Endothelial cell of umbilical vein (primary cell): ENCODE measurements at regions not wholly inside any gene's neighbourhood (a gene's known extent, or its start where the extent isn't known, plus 50 kb on each side); places are given as distances from the start of the nearest gene placed in this dataset.

Experiments
- BruUV-seq: library from RNA; stranded (reverse); fragments of 400-500 nt; replicated peaks from 2 replicates; lab custom pipeline; 2021; lab: Mats Ljungman, UMichigan
- CTCF ChIA-PET: fragments of 300-600, 350-600 bp; sonication (Branson Sonifier 250); formaldehyde crosslinking; loops from one replicate; lab custom pipeline; 2021; ENCODE audit warnings: antibody characterized with exemption, inconsistent platforms; lab: Charles Lee
- POLR2A ChIA-PET: fragments of 300-600, 350-600 bp; sonication (Branson Sonifier 250); formaldehyde crosslinking; loops from one replicate; lab custom pipeline; 2021; ENCODE audit warnings: antibody characterized with exemption, inconsistent platforms; lab: Charles Lee
- DNase-seq: peaks from one replicate; pipeline ENCODE4 v3.0.0-alpha.2; 2011; ENCODE audit warnings: low read depth, low spot score
- FAIRE-seq: peaks from 2 replicates; lab custom pipeline; 2011; peaks lifted over from hg19 to GRCh38; lab: Jason Lieb, UNC
- H2AFZ ChIP-seq: 2 replicates; pipeline ENCODE4 v1.6.0; 2012; ENCODE audit warnings: low read depth, low read length, control low read depth, inconsistent platforms
- H3K27ac ChIP-seq: 2 replicates; pipeline ENCODE4 v1.5.1; 2011; ENCODE audit warnings: low read depth, mild to moderate bottlenecking, control low read depth, low read length, moderate library complexity; ENCODE audit not compliant: insufficient read depth
- H3K27me3 ChIP-seq, 2 experiments: 2 replicates each; pipeline versions ENCODE4 v1.6.0 to v1.6.1; 2011; ENCODE audit warnings: low read length in 2 of 2, mixed read lengths in 1 of 2; ENCODE audit not compliant: control insufficient read depth in 2 of 2, insufficient read depth in 2 of 2
- H3K36me3 ChIP-seq, 2 experiments: 2 replicates in 1 of 2; 3 replicates in 1 of 2; pipeline ENCODE4 v1.5.1; 2011; ENCODE audit warnings: low read length in 2 of 2, mild to moderate bottlenecking in 1 of 2, moderate library complexity in 1 of 2; ENCODE audit not compliant: control insufficient read depth in 2 of 2, insufficient read depth in 2 of 2; ENCODE audit errors: extremely low read depth in 1 of 2
- H3K4me1 ChIP-seq: 3 replicates; pipeline ENCODE4 v1.5.1; 2011; ENCODE audit warnings: mild to moderate bottlenecking, low read length; ENCODE audit not compliant: control insufficient read depth, insufficient read depth; ENCODE audit errors: extremely low read depth
- H3K4me2 ChIP-seq: 2 replicates; pipeline ENCODE4 v1.6.1; 2011; ENCODE audit warnings: low read length, control low read depth, mixed read lengths; ENCODE audit not compliant: insufficient read depth
- H3K4me3 ChIP-seq, 3 experiments: fragments of 200-600 bp in 1 of 3; sonication (generic), shearing (Covaris generic) in 1 of 3; replicated peaks in 1 of 3; 2 replicates each; pipeline ENCODE4 v1.5.1; 2011 to 2016; ENCODE audit warnings: control low read depth in 3 of 3, low read length in 3 of 3, mild to moderate bottlenecking in 2 of 3, inconsistent platforms in 1 of 3, low read depth in 1 of 3, moderate library complexity in 1 of 3; ENCODE audit not compliant: insufficient read depth in 1 of 3
- H3K79me2 ChIP-seq: 2 replicates; pipeline ENCODE4 v1.6.0; 2012; ENCODE audit warnings: low read length, inconsistent platforms; ENCODE audit not compliant: control insufficient read depth, insufficient read depth
- H3K9ac ChIP-seq: replicated peaks from 2 replicates; pipeline ENCODE3; 2011; ENCODE audit warnings: low read length, control low read depth; ENCODE audit not compliant: insufficient read depth; ENCODE audit errors: extremely low read depth
- H3K9me1 ChIP-seq: replicated peaks from 3 replicates; pipeline ENCODE4 v1.6.0; 2011; ENCODE audit warnings: mild to moderate bottlenecking, low read length; ENCODE audit not compliant: control insufficient read depth, insufficient read depth; ENCODE audit errors: extremely low read depth
- H3K9me3 ChIP-seq: replicated peaks from 2 replicates; pipeline ENCODE4 v1.5.1; 2012; ENCODE audit warnings: low read length, inconsistent platforms; ENCODE audit not compliant: control insufficient read depth, insufficient read depth
- H4K20me1 ChIP-seq: replicated peaks from 2 replicates; pipeline ENCODE3; 2011; ENCODE audit warnings: mild to moderate bottlenecking, low read length; ENCODE audit not compliant: control insufficient read depth, insufficient read depth; ENCODE audit errors: extremely low read depth
- CTCF ChIP-seq, 2 donors: IDR thresholded peaks; 1 replicate in 1 of 2; 2 replicates in 1 of 2; pipeline ENCODE4 v1.5.1; 2011; ENCODE audit warnings: low read length in 2 of 2, mild to moderate bottlenecking in 2 of 2, moderate library complexity in 2 of 2, control low read depth in 1 of 2, inconsistent platforms in 1 of 2, low read depth in 1 of 2; ENCODE audit not compliant: insufficient read depth in 1 of 2; ENCODE audit errors: extremely low read depth in 1 of 2
- EZH2 ChIP-seq: IDR thresholded peaks from 2 replicates; pipeline ENCODE4 v1.6.1; 2012; ENCODE audit warnings: borderline replicate concordance, low read depth, mild to moderate bottlenecking, moderate library complexity, low read length, inconsistent platforms; ENCODE audit not compliant: severe bottlenecking
- FOS ChIP-seq: IDR thresholded peaks from 2 replicates; pipeline ENCODE4 v1.6.1; 2011; ENCODE audit warnings: mild to moderate bottlenecking, low read length, moderate library complexity, borderline replicate concordance; ENCODE audit not compliant: insufficient read depth
- GATA2 ChIP-seq: IDR thresholded peaks from 2 replicates; pipeline ENCODE4 v1.7.0; 2011; ENCODE audit warnings: low read depth, mild to moderate bottlenecking, moderate library complexity, mixed read lengths, low read length; ENCODE audit not compliant: insufficient read length, insufficient read depth
- JUN ChIP-seq: IDR thresholded peaks from 2 replicates; pipeline ENCODE4 v1.6.1; 2011; ENCODE audit warnings: borderline replicate concordance, low read depth; ENCODE audit not compliant: insufficient read length, insufficient read depth
- MAX ChIP-seq: IDR thresholded peaks from 2 replicates; pipeline ENCODE4 v1.6.1; 2011; ENCODE audit not compliant: insufficient read depth, insufficient read length
- MYC ChIP-seq: IDR thresholded peaks from one replicate; pipeline ENCODE4 v1.6.1; 2011; ENCODE audit warnings: mild to moderate bottlenecking, low read depth, low read length
- POLR2A ChIP-seq: IDR thresholded peaks from 2 replicates; pipeline ENCODE4 v1.6.1; 2012; ENCODE audit warnings: low read depth, mild to moderate bottlenecking, control low read depth, low read length
- POLR2AphosphoS5 ChIP-seq: IDR thresholded peaks from 2 replicates; pipeline ENCODE4 v1.6.1; 2012; ENCODE audit warnings: low read depth, mild to moderate bottlenecking, control low read depth, low read length, moderate library complexity; ENCODE audit not compliant: insufficient read depth
- dilution Hi-C: fragments of 300-500 bp; cut with MboI; formaldehyde crosslinking; loops from one replicate; pipeline ENCODE4 v1.15.0; 2019; ENCODE audit warnings: low sequenced_read_pairs; ENCODE audit not compliant: extremely low pct_ligation_motif_present
- intact Hi-C: fragments of 100-400 bp; cut with micrococcal nuclease; formaldehyde crosslinking; loops from one replicate; pipeline ENCODE4 v1.10.0; 2022

GRCh38 chr7:46175221-46175620 lies 254.1 kb upstream of the IGFBP3 start:
- no peaks in the 10 kb centered on the region for H3K36me3 ChIP-seq
- TF ChIP-seq GATA2 (no peak), CTCF (IDR thresholded peaks at IDR 0.05; ENCODE audit: extremely low read depth in 1 of 2, insufficient read depth in 1 of 2, low read depth in 1 of 2, low read length in 2 of 2) (no peak), POLR2A (no peak), POLR2AphosphoS5 (no peak), MAX (no peak), JUN (no peak), EZH2 (no peak), MYC (no peak), FOS (no peak)
- H3K79me2 ChIP-seq: no peaks in the 10 kb centered on the region
- no peaks in the 10 kb centered on the region for H3K27me3 ChIP-seq
- H3K4me1 ChIP-seq: no peaks in the 10 kb centered on the region
- POLR2A ChIA-PET: no interaction called here
- H3K27ac ChIP-seq: no peak overlapping the region
- no peaks in the 10 kb centered on the region for H3K9me3 ChIP-seq
- no peak overlapping the region for H3K9ac ChIP-seq
- H3K4me2 ChIP-seq: no peak overlapping the region
- DNase-seq: no peak
- H3K9me1 ChIP-seq: no peaks in the 10 kb centered on the region
- no TSS peak for BruUV-seq
- H2AFZ ChIP-seq: no peak overlapping the region
- FAIRE-seq: no peak
- no peaks in the 10 kb centered on the region for H4K20me1 ChIP-seq
- CTCF ChIA-PET: no interaction called here
- dilution Hi-C loops (no loop called here), intact Hi-C loops (no loop called here)
- H3K4me3 ChIP-seq: no peak overlapping the region
